ENCODE measurements at regions not wholly inside any gene's neighbourhood (a gene's known extent, or its start where the extent isn't known, plus 50 kb on each side); places are given as distances from the start of the nearest gene placed in this dataset.

DNA sequence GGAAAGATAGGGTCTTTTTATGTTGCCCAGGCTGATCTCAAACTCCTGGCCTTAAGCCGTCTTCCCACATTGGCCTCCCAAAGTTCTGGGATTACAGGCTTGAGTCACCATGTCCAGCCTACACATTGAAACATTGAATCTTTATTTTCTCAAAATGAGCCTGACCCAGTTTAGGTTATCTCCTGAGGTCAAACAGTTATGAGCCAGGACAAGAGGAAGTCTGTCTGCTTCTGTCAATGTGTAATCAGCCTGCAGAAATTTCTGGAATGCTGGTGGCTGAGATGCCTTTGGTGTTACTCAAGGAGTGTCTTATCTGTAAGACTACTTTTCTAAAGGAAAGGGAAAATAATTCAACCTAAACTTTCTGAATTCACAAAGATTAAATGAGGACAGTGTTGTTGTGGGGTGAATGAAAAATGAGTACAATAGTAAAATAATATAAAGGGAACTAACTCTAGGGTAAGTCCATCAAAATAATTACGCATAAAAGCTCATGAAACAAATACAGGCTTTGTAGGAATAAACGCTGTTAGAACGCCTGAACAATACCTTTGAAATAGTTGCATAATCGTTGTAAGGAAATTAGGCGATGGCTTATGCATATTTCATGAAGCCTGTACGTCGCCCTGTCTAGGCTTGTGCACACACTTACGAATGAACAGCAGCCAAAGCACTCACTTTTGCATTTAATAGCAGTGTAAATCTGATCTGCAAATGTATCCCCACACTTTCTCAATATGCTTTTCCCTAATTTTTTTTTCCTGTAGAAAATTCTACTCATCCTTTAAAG is 260.8 kb downstream of the RDH14 start:
- intact Hi-C loops (cut with DNase I; ENCODE audit: low total_unique reads) = no loop called here
- DNase-seq = no peak
- Histone ChIP-seq H3K36me3 (no peaks in the 10 kb centered on the region), H3K4me3 (no peak overlapping the region), H3K27ac (no peak overlapping the region), H3K4me1 (peaks cover 0 to 3% (median 0%) of the 10 kb centered on the region in 4 donors), H3K9me3 (no peaks in the 10 kb centered on the region), H3K27me3 (no peaks in the 10 kb centered on the region)
- TF ChIP-seq, protein P1, sequence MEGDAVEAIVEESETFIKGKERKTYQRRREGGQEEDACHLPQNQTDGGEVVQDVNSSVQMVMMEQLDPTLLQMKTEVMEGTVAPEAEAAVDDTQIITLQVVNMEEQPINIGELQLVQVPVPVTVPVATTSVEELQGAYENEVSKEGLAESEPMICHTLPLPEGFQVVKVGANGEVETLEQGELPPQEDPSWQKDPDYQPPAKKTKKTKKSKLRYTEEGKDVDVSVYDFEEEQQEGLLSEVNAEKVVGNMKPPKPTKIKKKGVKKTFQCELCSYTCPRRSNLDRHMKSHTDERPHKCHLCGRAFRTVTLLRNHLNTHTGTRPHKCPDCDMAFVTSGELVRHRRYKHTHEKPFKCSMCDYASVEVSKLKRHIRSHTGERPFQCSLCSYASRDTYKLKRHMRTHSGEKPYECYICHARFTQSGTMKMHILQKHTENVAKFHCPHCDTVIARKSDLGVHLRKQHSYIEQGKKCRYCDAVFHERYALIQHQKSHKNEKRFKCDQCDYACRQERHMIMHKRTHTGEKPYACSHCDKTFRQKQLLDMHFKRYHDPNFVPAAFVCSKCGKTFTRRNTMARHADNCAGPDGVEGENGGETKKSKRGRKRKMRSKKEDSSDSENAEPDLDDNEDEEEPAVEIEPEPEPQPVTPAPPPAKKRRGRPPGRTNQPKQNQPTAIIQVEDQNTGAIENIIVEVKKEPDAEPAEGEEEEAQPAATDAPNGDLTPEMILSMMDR (IDR thresholded peaks at IDR 0.05) = no peak

DNA sequence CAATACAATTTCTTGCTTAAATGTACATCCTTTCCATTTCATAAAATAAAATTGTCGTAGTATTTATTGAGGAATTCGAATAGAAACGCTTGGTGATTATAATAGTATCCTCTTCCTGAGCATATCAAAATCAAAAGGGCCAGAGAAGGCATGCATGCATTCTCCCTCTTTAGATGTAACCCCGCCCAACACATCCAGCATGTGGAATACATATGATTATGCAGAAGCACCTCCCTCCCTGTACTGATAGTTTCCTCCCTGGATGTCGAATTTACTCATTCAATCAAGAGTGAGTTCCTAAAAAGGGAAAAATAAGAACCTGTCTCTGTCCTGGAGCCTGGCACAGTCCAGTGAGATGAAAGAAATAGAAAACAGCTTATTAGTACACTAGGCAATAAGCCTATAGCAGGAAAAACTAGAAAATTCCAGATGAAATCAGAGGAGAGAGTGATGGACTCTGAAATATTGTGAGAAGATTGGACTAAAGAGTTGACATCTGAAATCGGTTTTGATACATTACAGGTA is 262.9 kb downstream of the RDH14 start:
- intact Hi-C loops (cut with DNase I; ENCODE audit: low total_unique reads) = no loop called here
- TF ChIP-seq, protein P1 (IDR thresholded peaks at IDR 0.05) = no peak
- Histone ChIP-seq H3K27me3 (no peaks in the 10 kb centered on the region), H3K4me3 (no peak overlapping the region), H3K27ac (no peak overlapping the region), H3K4me1 (peaks cover 0 to 3% (median 0%) of the 10 kb centered on the region in 4 donors), H3K9me3 (no peaks in the 10 kb centered on the region), H3K36me3 (no peaks in the 10 kb centered on the region)
- DNase-seq = no peak

DNA sequence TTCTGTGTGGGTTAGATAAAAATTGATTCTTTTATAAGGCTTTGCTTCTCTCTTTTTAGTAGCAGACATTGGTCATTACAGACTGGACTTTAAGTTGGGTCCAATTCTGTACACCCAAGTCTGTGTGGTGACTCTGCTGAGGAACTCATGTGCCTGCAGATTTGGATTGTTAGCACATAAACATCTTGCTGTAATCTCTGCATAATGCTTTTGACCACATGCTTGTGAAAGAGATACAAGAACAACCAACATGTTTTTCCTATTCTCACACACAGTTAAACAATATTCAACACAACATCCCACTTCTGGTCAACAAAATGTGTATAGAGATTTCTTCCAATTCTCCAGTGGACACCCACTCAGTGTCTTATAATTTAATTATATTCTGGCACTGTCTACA is 270.1 kb downstream of the RDH14 start:
- no peak overlapping the region for H3K4me3 ChIP-seq
- H3K36me3 ChIP-seq = no peaks in the 10 kb centered on the region
- no peak for DNase-seq
- H3K27me3 ChIP-seq = no peaks in the 10 kb centered on the region
- TF ChIP-seq, protein P1 (IDR thresholded peaks at IDR 0.05) = no peak
- intact Hi-C loops (cut with DNase I; ENCODE audit: low total_unique reads) = no loop called here
- no peaks in the 10 kb centered on the region for H3K4me1 ChIP-seq
- no peaks in the 10 kb centered on the region for H3K9me3 ChIP-seq
- no peak overlapping the region for H3K27ac ChIP-seq

DNA sequence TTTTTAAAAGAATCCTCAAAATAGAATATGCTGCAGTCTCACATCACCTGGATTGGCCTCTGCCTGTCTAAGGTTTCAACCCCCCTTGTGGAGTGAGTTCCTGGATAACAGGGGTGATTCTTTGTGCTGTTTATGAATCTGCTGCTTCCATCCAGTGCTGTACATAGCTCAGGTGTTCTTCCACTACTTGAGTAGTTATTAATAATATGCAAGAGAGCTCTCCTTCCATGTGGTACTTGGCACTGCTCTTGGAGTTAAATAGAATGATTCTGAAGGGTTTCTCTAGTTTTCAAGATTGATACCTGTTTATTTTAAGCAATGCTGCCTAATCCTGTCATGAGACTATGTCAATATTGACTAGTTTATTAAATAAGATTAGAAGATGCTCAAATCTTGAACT is 273.6 kb downstream of the RDH14 start:
- intact Hi-C loops (cut with DNase I; ENCODE audit: low total_unique reads) = no loop called here
- no peak overlapping the region for H3K27ac ChIP-seq
- no peaks in the 10 kb centered on the region for H3K9me3 ChIP-seq
- DNase-seq = no peak
- no peaks in the 10 kb centered on the region for H3K4me1 ChIP-seq
- H3K4me3 ChIP-seq = no peak overlapping the region
- TF ChIP-seq, protein P1 (IDR thresholded peaks at IDR 0.05) = no peak
- H3K36me3 ChIP-seq = no peaks in the 10 kb centered on the region
- H3K27me3 ChIP-seq = no peaks in the 10 kb centered on the region

DNA sequence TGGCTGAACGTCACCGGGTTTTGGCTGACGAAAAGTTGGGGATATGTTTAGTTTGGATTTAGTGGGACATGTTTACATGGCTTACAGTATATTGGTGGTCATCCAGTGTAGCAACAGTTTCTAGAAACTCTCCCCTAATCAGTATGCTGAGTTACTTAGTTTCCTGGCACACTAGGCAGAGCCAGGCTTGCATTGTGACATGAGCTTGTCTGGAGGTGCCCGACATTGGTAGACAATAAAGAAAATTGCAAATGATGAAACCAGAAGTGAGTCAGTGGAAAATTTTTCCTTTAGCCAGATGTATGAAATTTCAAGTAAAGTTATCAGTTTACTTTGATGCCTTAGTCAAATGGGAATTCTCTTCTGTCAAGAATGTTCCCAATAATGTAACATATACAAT is 276.1 kb downstream of the RDH14 start:
- TF ChIP-seq, protein P1 (IDR thresholded peaks at IDR 0.05) = no peak
- no peak overlapping the region for H3K4me3 ChIP-seq
- intact Hi-C loops (cut with DNase I; ENCODE audit: low total_unique reads) = no loop called here
- no peaks in the 10 kb centered on the region for H3K27me3 ChIP-seq
- H3K4me1 ChIP-seq = no peaks in the 10 kb centered on the region
- no peaks in the 10 kb centered on the region for H3K36me3 ChIP-seq
- no peak overlapping the region for H3K27ac ChIP-seq
- no peak for DNase-seq
- H3K9me3 ChIP-seq = no peaks in the 10 kb centered on the region
